Heart left ventricle (tissue), 13 donors: ENCODE measurements at regions not wholly inside any gene's neighbourhood (a gene's known extent, or its start where the extent isn't known, plus 50 kb on each side); places are given as distances from the start of the nearest gene placed in this dataset.

Source experiments
- POLR2A ChIP-seq, 2 donors: fragments of 450-650 bp; IDR thresholded peaks; one replicate each; pipeline ENCODE4 v1.6.1; 2017; ENCODE audit warnings: antibody characterized with exemption in 2 of 2, mild to moderate bottlenecking in 2 of 2, moderate library complexity in 2 of 2
- TF ChIP-seq, protein P1 (sequence below), 12 donors: fragments of 200-600 bp; sonication (generic) in 4 of 12; IDR thresholded peaks; one replicate each; pipeline versions ENCODE4 v1.5.0 to v1.8.0; 2018 to 2022; ENCODE audit warnings: antibody characterized with exemption in 12 of 12, mild to moderate bottlenecking in 5 of 12
- donor health status: ischemic (EF 13 %, LVEDD 7.1; RV severe dilation, severe dysfunction).
- donor health status: DM: no; HTN: yes; CAD: no.
- donor health status: DM: no; HTN: no; CAD: no.
- donor health status: ischemic (EF 25% LVEDD 6.9; RV normal size, moderate dysfunction).
- donor health status: ischemic (EF 25% LVEDD 5.7; RV mildly dilated, moderate dysfunction).
- donor health status: ischemic (EF 35%, LVEDD 5.7; RV mildly dilated, moderate dysfunction).
- donor health status: nonischemic (EF 11% LVEDD 7.7; RV severe dilation, severe dysfunction).
- donor health status: DM: yes; HTN: yes; CAD: no.
- donor health status: PGD.
- donor health status: ischemic (EF 29% LVEDD 5.4; RV normal size, mild dysfunction).
- donor health status: nonischemic (EF 23%, LVEDD 6.1; RV moderate dilation, normal function).

DNA sequence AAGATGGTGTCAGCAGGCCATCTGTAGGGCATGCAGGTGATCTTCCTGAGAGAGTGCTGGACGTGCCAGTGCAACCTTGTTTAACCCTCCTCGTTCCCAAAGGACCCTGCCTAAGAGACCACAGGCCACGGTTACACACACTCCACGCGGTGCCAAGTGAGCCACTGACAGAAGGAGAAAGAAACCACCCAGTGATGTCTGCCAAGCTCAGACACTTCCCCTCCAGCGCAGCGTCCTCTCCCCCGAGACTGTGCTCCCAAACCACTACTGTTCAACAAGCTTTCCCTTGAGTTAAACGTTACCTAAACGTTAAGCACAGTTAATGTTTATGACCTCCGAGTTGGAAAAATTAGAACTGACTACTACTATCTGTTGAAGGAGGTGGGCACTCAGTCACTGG is 119.1 kb upstream of the NCK2 start:
- TF ChIP-seq, protein P1, sequence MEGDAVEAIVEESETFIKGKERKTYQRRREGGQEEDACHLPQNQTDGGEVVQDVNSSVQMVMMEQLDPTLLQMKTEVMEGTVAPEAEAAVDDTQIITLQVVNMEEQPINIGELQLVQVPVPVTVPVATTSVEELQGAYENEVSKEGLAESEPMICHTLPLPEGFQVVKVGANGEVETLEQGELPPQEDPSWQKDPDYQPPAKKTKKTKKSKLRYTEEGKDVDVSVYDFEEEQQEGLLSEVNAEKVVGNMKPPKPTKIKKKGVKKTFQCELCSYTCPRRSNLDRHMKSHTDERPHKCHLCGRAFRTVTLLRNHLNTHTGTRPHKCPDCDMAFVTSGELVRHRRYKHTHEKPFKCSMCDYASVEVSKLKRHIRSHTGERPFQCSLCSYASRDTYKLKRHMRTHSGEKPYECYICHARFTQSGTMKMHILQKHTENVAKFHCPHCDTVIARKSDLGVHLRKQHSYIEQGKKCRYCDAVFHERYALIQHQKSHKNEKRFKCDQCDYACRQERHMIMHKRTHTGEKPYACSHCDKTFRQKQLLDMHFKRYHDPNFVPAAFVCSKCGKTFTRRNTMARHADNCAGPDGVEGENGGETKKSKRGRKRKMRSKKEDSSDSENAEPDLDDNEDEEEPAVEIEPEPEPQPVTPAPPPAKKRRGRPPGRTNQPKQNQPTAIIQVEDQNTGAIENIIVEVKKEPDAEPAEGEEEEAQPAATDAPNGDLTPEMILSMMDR (IDR thresholded peaks at IDR 0.05), result no peak
- no peak for TF ChIP-seq POLR2A (IDR thresholded peaks at IDR 0.05)
